Cardiac septum (tissue), 1 donor: ENCODE measurements at regions not wholly inside any gene's neighbourhood (a gene's known extent, or its start where the extent isn't known, plus 50 kb on each side); places are given as distances from the start of the nearest gene placed in this dataset.

Experiments used
- DNase-seq: peaks from one replicate; pipeline ENCODE4 v3.0.0-alpha.2; 2020; ENCODE audit warnings: low spot score
- intact Hi-C: fragments of 100-400 bp; cut with DNase I; formaldehyde crosslinking; loops from one replicate; pipeline ENCODE4 v1.14.0; 2022
- donor health status: DM: no; HTN: no; CAD: no.

GRCh38 chr2:65661980-65662653 lies 229.7 kb upstream of the SPRED2 start:
- intact Hi-C loops, result no loop called here
- no peak for DNase-seq

DNA sequence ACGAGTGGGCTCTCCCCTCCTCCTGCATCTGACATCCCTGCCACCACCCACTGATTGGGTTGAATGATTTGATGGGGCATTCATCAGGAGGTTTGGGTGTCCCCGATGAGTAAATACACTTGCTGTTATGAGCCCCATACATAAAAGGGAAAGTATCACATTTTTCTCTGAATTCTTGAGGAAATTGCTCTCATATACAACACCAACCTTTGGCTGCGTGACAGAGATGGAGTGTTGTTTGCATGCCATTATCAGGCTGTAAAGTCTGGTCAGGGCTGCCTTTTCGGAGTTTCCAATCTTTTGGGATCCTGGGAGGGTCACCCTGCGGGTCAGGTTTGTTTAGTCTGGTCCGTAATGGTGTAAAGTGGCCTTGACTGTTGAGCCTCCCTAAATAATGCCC lies 227.9 kb upstream of the SPRED2 start:
- DNase-seq, result no peak
- intact Hi-C loops, result no loop called here

DNA sequence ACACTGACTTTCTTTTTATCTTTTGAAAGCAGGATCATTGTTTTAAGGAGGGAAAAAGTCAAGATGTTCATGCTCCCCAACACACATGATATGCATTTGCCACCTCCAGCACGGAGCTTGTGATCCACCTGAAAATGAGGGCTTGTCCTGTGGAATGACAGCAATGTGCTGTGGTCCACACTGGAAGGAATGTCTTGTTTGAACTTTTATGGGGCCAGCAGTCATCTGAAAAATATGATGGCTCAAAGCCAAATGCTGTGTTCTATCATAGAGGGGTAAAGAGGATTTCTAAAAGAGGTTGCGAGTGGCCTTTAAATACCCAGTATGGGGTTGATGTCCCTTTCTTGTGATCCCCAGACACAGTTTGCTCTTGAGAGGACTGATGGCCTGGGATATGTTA lies 226.5 kb upstream of the SPRED2 start:
- DNase-seq, result no peak
- intact Hi-C loops, result no loop called here

DNA sequence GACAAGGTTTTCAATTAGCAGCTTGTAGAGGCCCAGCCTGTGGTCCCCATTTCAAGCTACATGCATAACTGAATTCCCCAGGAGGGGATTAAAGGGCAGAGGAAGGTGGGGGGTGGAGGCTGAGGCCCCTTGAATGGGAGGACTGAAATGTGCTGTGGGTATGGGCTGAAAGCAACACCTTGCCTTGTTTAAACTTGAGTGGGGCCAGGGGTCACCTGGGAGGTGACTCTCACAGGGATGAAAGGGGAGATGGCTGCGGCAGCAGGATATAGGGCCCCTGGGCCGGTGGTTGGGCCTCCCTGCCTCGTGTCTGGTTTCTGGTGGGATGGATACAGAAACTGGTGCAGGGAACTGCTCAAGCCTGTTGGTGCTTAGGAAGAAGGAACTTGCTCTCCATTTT lies 225.9 kb upstream of the SPRED2 start:
- intact Hi-C loops, result no loop called here
- DNase-seq, result no peak

DNA sequence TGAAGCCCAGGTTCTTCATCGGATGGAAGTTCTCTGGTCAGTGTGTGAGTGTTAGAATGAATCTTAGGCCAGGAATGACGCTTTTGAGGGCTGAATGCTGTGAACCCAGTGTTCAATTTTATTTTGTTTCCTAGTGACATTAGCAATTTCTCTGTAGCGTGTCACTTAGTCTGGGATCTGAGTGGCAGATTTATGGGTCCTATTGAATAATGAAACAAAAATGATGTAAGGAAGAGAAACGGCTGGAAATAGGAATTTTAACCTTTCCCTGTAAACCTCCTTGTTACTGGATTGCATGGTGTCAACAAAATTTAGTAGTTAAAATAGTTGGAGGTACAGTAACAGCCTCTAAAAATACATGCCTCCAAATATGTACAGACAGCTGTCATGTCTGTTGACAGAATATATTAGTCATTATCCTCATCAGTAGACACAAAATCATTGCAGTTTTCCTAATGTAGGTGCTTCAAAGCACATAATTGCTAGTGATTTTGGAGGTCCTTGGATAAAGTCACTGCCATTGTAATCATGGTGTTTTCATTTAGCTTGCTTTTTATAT lies 223.8 kb upstream of the SPRED2 start:
- no peak for DNase-seq
- intact Hi-C loops, result no loop called here

GRCh38 chr2:65655000-65655399 lies 222.6 kb upstream of the SPRED2 start:
- DNase-seq, result no peak
- intact Hi-C loops, result no loop called here

GRCh38 chr2:65654496-65654895 lies 222.1 kb upstream of the SPRED2 start:
- intact Hi-C loops, result no loop called here
- DNase-seq, result no peak

- intact Hi-C loops, result no loop called here
- DNase-seq, result no peak
These were observed 219.7 kb upstream of the SPRED2 start for GRCh38 chr2:65652066-65652465.

DNA sequence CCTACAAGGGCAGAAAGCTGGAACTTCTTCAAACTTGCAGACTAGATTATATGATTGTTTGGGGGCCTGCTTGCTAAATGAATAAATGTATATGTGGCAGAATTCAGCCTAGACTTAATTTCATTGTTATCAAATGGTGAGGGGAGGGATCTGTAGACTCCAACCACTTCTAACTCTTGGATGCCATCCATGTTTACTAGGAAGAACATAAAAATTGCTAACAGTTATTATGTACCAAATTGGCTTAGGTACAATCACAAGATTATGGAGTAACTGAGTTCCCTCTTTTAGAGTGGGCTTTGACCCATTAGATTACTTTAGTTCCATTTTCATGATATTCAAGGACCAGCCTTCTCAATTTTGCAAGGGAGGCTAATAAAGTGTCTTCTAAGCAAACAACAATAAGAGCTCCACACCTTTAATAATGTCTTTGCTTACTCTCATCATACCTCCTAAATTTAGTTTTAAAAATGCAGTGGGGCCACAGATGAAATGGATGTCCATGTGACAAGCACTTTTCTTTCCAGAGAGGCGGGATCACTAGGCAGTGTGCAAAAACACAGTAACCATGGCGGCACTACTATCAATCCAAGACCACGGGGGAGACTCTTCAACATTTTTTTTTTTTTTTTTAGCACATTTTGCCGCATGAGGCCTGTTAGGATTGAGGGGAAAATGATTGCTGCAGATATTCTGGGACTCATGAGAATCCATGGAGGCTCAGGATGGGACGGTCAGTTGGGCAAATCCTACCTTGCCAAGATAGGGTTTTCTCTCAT lies 217.6 kb upstream of the SPRED2 start:
- DNase-seq, result no peak
- intact Hi-C loops, result no loop called here

DNA sequence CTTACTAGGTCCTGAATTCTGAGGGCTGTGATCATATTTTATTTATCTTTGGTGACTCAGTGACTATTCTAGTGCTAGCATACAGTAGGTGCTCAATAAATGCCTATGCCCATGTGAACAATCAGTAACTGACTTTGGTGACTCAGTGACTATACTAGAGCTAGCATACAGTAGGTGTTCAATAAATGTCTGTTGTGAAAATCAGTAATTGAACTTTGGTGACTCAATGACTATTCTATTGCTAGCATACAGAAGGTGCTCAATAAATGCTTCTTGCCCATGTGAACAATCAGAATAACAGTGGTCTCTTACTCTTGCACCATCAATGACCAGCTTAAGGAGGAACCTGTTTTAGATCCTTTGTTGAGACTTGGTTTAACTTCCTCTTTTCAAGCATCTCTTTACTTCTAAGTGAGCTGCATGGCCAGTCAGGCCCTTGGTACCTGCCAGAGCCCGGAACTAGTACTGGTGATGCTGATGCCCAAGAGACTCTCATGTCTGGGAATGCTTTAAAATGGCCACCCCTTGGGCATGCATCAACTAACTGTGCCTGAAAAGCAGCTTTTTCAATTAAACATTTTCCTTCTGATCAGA lies 214.9 kb upstream of the SPRED2 start:
- intact Hi-C loops, result no loop called here
- no peak for DNase-seq

GRCh38 chr2:65640793-65641103 lies 208.3 kb upstream of the SPRED2 start:
- intact Hi-C loops, result no loop called here
- no peak for DNase-seq

- DNase-seq, result no peak
- intact Hi-C loops, result no loop called here
These were observed 206.9 kb upstream of the SPRED2 start for GRCh38 chr2:65639156-65639864.

GRCh38 chr2:65638443-65638842 lies 206.0 kb upstream of the SPRED2 start:
- intact Hi-C loops, result no loop called here

GRCh38 chr2:65636813-65637483 lies 204.5 kb upstream of the SPRED2 start:
- no peak for DNase-seq
- intact Hi-C loops, result no loop called here

More at GRCh38 chr2:65638443-65638842, 206.0 kb upstream of the SPRED2 start:
- no peak for DNase-seq

- intact Hi-C loops, result no loop called here
- DNase-seq, result no peak
These were observed 203.6 kb upstream of the SPRED2 start for GRCh38 chr2:65636024-65636423.

DNA sequence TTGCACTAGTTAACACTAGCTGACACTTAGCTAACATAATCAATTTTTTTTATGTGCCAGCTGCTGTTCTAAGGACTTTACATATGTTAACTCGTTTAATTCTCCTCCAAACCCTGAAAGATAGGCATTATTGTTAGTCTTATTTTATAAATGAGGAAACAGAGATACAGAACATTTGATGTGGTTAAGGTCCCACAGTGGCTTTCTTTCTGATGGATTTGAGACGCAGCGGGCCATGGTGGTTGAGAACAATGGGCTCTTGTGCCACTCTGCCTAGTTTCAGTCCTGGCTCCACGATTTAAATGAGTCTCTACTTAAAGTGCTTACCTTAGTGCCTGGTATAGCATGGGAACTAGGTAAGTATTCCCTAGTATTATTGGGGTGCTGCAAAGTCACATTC lies 201.9 kb upstream of the SPRED2 start:
- intact Hi-C loops, result no loop called here
- no peak for DNase-seq

DNA sequence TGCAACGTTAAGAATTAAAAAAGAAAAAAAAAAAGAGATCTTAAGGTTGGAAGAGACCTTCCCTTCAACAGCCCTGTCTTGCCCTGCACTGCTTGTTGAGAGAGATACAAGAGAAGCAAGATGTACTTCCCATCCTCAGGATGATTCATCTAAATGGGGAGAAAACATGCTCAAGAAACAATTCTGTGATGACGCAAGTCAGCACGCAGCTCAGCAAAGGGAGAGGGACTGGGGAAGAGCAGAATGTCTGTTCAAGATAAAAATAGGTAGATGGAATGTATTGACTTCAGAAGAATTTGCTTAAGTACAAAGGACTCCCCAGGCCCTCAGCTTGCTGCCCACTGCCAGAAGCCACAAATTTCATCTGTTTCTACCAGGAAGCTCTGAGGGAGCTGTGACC lies 198.2 kb upstream of the SPRED2 start:
- intact Hi-C loops, result no loop called here
- no peak for DNase-seq

- DNase-seq, result no peak
- intact Hi-C loops, result no loop called here
These were observed 195.8 kb upstream of the SPRED2 start for GRCh38 chr2:65628156-65628555.

DNA sequence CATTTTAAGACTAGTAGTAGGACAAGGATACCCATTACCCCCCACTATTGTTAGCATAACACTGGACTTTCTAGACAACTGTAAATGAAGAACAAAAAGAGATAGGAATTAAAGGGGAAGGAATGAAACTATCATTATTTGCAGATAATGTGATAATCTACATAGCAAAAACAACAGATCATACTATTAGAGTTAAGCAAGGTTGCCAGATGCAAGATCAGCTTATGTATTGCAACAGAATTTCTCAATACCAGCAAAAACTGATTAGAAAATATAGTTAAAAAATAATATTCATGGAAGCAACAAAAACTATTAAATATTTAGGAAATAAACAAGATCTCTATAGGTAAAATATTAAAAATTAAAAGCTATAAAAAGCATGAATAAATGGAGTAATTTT lies 194.4 kb upstream of the SPRED2 start:
- DNase-seq, result no peak
- intact Hi-C loops, result no loop called here

DNA sequence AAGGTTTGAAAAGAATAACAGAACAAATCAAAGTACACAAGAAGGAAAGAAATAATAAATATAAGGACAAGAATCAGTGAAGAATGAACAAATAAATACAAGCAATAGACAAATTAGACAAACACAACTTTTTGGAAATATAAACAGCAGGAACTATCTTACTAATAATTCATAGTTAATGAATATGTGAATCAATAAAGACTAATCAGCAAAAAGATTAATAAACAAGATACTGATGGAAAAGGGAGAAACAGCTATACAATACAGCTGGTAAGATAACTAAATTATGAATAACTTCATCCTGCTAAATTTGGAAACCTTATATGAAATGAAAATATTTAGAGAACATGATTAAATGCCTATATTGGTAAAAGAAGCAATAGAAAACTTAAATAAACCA lies 193.6 kb upstream of the SPRED2 start:
- intact Hi-C loops, result no loop called here
- no peak for DNase-seq
